ENCODE measurements at regions not wholly inside any gene's neighbourhood (a gene's known extent, or its start where the extent isn't known, plus 50 kb on each side); places are given as distances from the start of the nearest gene placed in this dataset.
"Not testable (repeated sequence)": the region's sequence is repeated elsewhere in the genome, so short reads cannot be mapped to it uniquely, and the experiment has no call there.

DNA sequence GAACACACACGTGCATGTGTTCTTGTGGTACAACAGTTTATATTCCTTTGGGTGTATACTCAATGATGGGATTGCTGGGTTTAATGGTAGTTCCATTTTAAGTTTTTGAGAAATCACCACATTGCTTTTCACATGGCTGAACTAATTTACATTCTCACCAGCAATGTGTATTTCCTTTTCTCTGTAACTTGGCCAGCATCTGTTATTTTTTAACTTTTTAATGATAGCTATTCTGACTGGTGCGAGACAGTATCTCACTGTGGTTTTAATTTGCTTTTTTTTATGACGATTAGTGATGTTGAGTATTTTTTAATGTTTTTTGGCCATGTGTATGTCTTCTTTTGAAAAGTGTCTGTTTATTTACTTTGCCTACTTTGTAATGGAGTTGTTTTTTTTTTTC is 256.6 kb downstream of the ZWINT start:
- DNase-seq (ENCODE audit: low spot score) = no peak

DNA sequence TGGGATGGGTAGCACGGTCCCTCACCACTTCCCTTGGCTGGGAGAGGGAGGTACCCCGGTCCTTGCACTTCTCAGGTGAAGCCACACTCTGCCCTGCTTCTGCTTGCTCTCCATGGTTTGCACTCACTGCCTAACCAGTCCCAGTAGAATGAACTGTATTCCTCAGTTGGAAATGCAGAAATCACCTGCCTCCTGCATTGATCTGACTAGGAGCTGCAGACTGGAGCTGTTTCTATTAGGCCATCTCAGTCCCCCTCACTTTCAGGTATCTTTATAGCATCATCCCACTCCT is 264.9 kb downstream of the ZWINT start:
- DNase-seq (ENCODE audit: low spot score) = no peak

DNA sequence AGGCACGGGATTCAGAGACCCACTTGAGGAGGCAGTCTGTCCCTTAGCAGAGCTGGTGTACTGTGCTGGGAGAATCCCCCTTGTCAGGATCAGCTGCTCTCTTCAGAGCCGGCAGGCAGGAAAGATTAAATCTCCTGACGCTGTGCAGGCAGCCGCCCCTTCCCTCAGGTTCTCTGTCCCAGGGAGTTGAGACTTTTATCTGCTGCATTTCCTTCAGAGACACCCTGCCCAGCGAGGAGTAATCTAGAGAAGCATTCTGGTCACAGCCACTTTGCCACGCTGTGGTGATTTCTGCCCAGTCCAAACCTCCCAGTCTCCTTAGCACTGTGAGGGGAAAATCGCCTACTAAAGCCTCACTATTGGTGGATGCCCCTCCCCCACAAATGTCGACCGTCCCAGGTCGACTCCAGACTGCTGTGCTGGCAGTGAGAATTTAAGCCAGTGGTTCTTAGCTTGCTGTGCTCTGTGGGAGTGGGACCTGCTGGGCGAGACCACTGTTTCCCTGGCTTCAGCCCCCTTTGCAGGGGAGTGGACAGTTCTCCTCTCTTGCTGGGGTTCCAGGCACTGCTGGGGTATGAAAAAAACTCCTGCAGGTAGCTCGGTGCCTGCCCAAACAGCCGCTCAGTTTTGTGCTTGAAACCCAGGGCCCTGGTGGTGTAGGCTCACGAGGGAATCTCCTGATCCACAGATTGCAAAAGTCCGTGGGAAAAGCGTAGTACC is 265.4 kb downstream of the ZWINT start:
- DNase-seq (ENCODE audit: low spot score) = no peak

DNA sequence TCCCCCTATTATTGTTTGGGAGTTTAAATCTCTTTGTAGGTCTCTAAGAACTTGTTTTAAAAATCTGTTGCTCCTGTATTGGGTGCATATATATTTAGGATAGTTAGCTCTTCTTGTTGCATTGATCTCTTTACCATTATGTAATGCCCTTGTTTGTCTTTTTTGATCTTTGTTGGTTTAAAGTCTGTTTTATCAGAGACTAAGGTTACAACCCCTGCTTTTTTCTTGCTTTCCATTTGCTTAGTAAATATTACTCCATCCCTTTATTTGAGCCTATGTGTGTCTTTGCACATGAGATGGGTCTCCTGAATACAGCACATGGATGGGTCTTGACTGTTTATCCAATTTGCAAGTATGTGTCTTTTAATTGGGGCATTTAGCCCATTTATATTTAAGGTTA is 267.4 kb downstream of the ZWINT start:
- not testable (repeated sequence) for DNase-seq (ENCODE audit: low spot score)

DNA sequence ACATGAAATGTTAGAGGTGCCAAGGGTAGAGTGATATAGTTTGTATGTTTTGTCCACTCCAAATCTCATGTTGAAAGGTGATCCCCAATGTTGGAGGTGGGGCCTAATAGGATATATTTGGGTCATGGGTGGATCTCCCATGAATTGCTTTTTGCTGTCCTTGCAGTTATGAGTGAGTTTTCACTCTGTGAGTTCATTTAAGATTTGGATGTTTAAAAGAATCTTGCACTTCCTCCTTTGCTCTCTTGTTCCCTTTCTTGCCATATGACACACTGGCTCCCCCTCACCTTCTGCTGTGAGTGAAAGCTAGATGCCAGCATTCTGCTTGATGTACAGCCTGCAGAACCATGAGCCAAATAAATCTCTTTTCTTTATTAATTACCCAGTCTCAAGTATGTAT is 269.2 kb downstream of the ZWINT start:
- no peak for DNase-seq (ENCODE audit: low spot score)

DNA sequence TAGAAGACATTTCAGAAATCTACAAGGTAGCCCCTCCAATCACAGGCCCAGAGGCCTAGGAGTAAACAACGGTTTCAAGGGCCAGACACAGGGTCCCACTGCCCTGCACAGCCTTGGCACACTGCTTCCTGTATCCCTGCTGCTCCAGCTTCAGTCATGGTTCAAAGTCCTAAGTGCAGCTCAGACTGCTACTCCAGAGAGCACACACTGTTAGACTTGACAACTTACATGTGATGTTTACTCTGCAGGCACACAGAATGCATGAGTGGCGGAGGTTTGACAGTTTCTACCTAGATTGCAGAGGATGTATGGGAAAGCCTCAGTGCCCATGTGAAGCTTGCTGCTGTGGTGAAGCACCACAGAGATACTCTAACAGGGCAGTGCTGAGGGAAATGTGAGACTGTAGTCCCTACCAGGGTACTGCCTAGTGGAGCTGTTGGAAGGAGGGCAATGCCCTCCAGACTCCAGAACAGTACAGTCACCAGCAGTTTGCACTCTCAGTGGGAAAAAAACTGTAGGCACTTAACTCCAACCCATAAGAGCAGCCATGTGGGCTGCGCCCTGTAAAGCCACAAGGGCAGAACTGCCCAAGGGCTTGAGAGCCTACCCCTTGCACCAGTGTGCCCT is 270.0 kb downstream of the ZWINT start:
- DNase-seq (ENCODE audit: low spot score) = no peak

DNA sequence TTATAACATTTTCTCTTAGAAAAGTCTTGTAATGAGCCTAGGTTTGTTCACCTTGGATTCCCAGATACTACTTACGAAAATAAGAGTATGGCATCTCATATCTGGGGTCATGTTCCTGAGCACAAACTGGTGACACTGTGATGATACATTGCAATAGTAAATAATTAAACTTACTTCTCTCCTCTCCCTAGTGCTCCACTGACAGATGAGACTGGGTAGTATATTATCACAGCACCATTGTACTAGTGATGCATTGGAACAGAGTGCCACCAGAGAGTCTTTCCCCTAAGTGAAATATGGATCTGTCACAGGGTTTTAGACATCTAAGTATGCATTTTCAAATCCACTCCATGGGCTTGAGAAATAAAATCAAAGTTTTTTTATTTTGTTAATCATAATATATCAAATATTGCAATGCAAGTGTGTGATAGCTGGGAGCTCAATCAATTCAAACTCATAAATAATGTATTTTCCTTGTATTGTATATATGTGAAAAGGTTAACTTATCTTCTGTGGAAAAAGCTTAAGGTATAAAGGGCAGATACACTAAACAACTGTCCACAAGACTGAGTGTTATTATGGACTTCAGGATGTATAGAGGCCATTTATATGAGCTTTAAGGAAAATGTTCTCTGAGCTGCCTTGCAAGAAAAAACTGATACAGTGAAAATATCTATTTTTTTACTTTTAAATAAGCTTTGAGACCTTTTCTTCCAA is 275.5 kb downstream of the ZWINT start:
- no peak for DNase-seq (ENCODE audit: low spot score)

DNA sequence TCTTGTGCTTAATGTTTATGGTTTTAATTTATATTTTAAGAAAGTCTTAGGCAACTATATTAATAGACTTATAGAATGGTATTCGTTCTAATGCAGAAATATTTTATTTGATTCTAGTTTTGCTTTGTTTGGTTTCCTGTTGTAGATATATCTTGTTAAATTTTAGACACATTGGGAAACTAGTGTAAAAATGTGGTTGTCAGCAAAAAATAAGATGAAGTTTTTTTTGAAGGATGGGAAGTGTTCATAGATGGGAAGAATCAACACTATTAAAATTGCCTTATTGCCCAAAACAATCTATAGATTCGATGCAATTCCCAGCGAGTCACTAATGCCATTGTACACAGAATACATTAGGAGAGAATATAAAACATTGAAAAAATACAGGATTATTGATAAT is 278.9 kb downstream of the ZWINT start:
- no peak for DNase-seq (ENCODE audit: low spot score)

DNA sequence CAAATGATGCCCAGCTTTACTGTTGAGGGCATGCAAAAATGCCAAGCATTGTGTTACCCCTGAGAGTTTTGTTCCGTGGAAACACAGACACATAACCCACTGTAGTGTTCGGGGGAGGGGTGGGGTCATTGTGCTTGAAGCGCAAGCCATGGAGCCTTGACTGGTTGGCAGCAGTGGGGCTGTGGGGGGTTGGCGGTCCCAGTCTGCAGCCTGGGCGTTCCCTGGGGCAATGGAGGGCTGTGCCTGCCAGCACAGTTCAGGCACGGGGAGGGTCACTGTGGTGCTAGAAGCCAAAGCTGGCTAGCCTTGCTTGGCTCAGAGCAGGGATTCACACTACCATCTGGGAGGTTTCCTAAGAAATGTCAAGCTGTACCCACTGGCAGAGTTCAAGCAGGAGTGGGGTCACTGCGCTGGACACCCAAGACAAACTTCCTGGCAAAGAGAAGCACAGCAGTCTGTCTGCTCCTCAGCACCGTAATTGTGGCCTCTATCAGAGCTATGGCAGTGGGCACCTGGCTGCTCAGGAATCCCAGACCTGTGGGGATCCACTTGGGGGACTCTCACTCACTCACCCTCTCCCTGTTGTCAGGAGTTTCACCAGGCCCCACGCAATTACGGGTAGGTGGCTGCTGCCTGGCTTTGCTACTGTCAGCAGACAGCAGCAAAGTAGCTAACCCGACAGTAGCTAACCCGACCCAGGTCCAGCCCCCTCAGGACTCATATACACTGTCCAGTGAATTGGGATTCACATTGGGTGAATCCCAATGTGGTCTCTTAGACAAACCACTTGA is 292.4 kb downstream of the ZWINT start:
- DNase-seq (ENCODE audit: low spot score) = no peak

DNA sequence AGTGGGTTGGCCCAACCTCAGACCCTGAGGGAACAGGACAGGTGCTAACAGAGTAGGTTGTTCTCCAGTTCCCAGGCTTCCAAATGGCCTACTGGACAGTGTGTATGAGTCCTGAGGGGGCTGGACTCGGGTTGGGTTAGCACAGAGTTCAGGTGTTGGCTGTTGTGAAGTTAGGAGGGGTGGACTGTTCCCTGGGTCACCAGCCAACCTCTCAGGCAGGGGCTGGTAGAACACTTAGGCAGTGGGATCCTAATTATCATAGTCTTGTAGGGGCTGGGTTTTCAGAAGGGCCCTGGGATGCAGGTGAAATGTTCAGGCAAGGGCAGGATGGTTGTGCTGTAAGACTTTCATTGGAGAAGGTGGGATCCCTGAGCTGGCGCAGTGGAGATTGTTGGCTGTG is 293.0 kb downstream of the ZWINT start:
- DNase-seq (ENCODE audit: low spot score) = no peak

DNA sequence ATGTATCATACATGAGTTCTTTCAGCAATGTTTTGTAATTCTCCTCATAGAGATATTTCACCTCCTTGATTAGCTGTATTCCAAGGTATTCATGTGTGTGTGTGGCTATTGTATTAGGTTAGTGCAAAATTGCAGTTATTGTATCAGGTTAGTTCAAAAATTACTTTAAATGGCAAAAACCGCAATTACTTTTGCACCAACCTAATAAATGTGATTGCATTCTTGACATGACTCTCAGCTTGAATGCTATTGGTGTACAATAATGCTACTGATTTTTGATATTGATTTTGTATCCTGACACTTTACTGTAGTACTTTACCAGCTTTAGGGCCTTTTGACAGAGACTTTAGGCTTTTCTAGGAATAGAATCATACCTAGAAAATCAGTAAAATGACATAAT is 297.4 kb downstream of the ZWINT start:
- DNase-seq (ENCODE audit: low spot score) = no peak

DNA sequence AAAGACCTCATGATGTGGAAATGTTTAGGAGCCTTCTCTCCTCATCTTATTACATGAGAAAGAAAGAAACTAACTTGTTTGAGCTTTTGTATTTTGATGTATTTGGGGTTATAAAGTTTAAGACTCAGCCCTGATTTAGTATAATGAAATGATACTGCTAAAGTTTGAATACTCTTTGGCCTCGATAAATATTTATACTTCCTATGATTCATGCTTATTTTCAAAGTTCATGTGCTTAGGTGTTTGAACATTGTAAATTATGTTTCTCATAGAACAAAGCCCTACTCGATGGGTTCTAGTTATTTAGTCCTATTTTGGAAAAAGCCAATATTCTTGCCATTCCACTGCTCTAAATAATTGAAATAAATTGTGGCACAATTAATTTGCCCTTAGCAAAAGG is 303.2 kb downstream of the ZWINT start:
- DNase-seq (ENCODE audit: low spot score) = no peak

DNA sequence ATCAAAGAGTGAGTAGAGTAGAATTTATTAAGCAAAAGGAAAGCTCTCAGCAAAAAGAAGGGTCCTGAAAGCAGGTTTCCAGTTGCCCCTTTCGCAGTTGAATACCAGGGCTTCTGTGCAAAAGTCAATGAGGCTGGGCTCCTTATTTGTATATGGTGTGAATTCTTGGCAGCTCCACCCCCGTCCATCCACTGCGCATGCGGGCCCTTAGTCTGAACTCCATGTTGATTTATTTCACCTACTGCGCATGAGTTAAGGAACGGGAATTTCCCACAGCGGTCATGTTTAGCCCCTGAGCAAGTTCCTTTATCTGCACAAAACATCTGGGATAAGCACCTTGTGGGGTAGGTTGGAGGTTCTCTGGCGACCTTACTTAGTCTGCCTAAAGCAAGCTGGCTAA is 325.6 kb downstream of the ZWINT start:
- no peak for DNase-seq (ENCODE audit: low spot score)

DNA sequence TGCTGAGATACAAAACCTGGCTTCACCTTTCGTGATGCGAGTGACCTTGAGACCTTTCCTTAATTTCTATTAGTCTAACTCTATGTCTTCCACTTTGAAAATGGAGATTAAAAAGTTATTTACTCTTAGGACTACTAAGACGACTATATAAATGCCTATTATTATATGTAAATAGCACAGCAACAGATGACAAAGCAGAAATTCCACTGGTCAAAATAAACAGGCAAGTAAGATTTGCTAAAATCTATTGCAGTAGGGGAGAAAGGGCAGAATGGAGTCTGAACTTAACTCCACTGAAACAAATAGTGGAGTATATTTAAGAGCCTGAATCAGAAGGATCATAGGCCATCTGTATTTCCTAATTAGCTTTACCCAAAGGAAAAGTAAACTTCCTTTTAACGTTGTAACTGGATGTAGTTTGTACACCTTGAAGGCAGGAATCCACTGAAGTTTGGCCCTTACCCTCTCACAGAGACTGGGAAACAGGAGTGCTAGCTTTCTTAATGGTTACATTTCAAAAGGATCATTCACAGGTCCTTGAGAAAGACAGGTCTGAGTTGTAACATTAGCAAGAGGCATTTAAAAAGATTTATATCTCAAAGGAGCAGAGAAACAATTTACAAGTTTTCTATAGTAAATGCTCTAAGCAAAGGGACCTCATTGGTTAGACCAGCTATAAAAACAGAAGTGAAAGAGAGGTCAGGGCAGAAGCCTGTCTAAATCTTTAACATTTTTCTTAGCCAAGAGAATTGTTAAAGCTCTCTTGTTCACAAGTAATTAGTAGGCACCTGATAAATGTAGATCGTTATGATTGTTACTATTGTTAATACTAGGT is 332.5 kb downstream of the ZWINT start:
- DNase-seq (ENCODE audit: low spot score) = no peak

DNA sequence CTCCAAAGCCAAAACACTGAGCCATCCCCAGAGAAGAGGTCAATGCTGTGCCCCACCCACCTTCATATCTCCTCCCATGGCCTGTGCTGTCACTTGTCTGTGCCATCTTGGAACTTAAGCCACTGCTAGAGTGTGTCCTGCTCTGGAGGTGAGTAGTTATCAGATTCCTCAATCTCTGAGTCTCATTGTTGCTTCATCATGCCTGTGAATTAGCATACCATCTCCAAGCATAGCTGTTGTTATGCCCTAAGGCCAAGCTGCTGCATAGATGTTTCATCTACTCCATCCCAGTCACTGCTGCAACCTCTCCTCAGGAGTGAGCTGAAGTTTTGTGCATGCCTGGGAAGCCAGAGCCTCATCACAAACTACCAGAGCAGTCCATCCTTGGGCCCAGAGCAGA is 349.0 kb downstream of the ZWINT start:
- no peak for DNase-seq (ENCODE audit: low spot score)

DNA sequence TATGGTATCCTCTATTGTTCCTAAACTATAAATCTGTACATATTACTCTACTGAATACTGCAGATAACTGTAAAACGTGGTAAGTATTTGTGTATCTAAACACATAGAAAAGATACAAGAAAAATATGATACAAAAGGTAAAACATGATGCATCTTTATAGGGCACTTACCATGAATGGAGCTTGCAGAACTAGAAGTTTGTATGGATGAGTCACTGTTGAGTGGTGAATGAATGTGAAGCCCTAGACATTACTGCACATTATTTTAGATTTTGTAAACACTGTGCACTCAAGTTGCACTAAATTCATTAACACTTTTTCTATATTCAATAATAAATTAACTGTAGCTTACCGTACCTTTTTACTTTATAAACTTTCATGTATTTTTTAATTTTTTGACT is 357.5 kb downstream of the ZWINT start:
- DNase-seq (ENCODE audit: low spot score) = no peak

DNA sequence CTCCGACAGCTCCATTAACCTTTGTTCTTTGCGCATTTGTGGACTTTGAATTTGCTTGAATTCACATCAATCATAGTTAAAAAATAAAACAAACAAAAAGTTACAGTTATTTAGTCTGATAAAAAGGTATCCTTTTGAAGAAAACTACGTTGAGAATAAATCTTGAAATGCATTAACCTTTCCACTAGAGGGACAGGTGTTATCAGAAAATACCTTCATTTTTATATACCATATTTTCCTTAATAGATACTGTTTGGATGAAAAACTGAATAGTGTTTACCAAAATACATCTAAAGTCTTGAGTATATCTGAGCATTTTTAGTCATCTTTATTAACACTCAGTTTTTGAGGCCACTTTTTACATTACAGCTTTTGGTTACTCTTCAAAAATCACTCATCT is 371.9 kb downstream of the ZWINT start:
- no peak for DNase-seq (ENCODE audit: low spot score)

DNA sequence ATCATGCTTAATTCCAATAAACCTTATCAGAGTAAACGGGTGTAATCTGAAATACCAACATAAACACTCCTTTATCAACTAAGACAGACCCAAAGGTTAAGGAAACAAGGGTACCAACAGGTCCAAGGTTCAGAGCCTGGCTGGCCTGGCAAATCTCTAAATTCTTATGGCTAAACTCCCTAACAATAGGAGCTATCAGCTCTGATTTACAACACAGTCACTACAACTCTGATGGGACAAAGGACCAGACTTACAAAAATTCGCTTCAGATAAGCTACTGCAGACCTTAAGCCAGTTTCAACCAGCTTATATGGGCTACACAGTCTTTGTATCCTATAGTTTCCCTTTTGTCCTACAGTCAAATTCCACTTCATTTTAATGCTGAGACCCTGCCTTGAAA is 381.9 kb downstream of the ZWINT start:
- no peak for DNase-seq (ENCODE audit: low spot score)

DNA sequence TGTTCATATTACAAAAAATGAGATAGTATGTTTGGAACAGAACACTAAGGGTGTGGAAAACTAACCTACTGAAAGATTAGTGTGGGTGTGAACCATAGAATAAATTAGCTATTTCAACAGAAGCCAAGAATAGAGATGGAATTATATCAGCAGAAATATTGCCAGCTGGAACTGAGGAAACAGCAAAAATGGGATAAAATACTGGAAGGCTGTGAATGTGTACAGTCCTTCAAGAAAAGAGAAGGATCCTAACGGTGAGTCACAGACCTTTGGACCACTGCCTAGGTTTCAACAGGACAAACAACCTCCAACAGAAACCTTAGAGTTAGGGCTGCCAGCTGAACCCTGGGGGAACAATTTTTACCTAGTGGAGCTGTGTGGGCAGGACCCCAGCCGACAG is 395.0 kb downstream of the ZWINT start:
- DNase-seq (ENCODE audit: low spot score) = no peak

DNA sequence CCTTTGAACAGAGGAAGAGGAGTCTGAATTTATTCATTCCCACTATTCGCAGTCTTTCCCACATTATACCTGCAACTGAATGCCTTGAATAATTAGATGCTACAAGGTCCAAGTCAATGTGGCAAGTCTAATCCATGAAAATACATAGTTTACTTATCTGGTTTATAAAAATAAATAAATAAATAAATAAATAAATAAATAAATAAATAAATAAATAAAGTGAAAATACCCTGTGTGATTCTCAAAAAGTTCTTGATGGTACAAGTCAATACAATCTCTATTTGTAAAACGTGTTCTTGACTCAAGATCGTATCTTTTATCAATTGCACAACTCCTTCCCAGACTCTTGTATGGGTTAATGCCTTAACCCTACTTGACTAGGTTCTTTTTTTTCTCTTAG is 417.7 kb downstream of the ZWINT start:
- DNase-seq (ENCODE audit: low spot score) = no peak

DNA sequence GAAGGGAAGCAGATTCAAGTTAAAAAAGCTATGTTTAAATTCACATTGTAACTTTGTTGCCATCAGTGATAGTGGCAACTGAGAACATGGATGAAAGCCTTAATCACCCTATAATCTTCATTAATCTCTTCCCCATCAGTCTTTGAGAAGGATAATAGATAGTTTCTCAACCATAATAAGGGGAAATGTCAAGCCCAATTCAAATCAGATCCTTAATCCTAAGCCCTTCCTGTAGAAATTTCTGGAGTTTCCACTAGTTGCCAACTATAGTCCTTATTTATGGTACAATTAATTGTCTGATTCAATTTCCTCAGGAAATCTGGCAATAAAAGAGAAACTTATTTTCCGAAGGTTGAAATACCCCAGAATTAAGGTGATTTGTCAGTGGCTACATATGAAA is 431.8 kb downstream of the ZWINT start:
- no peak for DNase-seq (ENCODE audit: low spot score)

Measured in left forelimb (tissue), 1 donor.